LNCAP (cell line): ENCODE measurements at regions not wholly inside any gene's neighbourhood (a gene's known extent, or its start where the extent isn't known, plus 50 kb on each side); places are given as distances from the start of the nearest gene placed in this dataset.

Experiments used
- TF ChIP-seq, protein P1 (sequence below): fragments of 450-650 bp; IDR thresholded peaks from 2 replicates; pipeline ENCODE4 v1.5.1; 2017; ENCODE audit warnings: mild to moderate bottlenecking

GRCh38 chr14:41449066-41449465 lies 157.6 kb upstream of the LRFN5 start:
- TF ChIP-seq, protein P1, sequence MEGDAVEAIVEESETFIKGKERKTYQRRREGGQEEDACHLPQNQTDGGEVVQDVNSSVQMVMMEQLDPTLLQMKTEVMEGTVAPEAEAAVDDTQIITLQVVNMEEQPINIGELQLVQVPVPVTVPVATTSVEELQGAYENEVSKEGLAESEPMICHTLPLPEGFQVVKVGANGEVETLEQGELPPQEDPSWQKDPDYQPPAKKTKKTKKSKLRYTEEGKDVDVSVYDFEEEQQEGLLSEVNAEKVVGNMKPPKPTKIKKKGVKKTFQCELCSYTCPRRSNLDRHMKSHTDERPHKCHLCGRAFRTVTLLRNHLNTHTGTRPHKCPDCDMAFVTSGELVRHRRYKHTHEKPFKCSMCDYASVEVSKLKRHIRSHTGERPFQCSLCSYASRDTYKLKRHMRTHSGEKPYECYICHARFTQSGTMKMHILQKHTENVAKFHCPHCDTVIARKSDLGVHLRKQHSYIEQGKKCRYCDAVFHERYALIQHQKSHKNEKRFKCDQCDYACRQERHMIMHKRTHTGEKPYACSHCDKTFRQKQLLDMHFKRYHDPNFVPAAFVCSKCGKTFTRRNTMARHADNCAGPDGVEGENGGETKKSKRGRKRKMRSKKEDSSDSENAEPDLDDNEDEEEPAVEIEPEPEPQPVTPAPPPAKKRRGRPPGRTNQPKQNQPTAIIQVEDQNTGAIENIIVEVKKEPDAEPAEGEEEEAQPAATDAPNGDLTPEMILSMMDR, result no peak

GRCh38 chr14:41446008-41446407 lies 160.7 kb upstream of the LRFN5 start:
- TF ChIP-seq, protein P1, result no peak

- TF ChIP-seq, protein P1, result no peak
Observed at GRCh38 chr14:41423503-41423902, 183.2 kb upstream of the LRFN5 start.

DNA sequence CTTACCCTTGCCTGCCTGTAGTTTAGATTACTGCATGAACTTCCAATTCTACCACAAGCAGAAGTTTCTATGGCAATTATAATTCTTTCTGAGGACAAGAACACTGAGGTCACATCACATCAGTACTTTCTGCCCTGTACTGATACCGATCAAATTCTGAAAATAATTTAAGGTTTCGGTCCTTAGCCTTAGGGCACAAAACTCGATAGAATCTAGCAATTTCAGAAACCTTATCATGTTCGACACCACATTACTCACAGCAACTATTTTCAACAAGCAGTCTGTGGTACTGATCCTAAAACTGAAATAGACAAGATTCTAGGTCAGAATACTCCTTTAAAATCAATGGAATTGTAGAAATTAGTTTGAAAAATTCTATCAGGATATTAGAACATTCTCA lies 187.0 kb upstream of the LRFN5 start:
- TF ChIP-seq, protein P1, result no peak

GRCh38 chr14:41418851-41419250 lies 187.8 kb upstream of the LRFN5 start:
- TF ChIP-seq, protein P1, result no peak

DNA sequence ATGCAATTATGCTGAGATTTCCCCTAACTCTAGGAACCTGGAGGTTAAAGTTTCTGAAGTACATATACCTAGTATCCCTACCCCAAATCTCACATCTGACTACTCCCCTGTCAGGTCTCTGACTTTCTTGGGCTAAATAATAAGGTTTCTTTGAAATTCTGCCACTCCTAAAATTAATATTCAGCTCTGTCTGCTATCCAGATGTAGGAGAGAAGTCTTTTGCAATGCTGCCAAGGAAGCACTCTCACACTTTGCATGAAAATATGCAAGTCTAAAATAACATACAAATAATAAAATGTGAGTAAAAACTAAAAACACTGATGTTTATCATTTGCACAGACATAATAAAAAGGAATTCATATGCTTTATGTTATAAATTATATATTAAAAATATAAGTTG lies 196.9 kb upstream of the LRFN5 start:
- TF ChIP-seq, protein P1, result no peak

DNA sequence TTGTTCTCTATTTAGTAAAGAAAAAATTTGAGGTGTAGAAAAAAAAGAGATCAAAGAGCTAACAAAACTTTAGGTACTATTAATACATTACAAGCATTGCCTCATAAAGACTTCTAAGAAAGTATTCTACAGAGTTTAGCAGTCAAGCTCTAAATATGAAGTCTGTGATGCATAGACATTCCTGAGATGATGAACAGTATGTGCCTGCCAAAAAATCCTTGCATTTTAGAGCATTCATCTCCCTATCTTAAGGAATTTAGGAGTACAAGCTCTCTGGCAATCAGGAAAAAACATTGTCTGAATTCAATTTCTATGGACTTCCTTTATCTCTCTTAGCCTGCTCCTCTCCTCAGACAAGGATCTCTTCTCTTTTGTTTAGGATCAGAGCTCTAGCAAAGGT lies 202.6 kb upstream of the LRFN5 start:
- TF ChIP-seq, protein P1, result no peak

- TF ChIP-seq, protein P1, result no peak
Observed at GRCh38 chr14:41403360-41403759, 203.3 kb upstream of the LRFN5 start.
